H1 (cell line): ENCODE measurements at regions not wholly inside any gene's neighbourhood (a gene's known extent, or its start where the extent isn't known, plus 50 kb on each side); places are given as distances from the start of the nearest gene placed in this dataset.

Source experiments
- CTCF ChIA-PET: fragments of 300-600 bp; sonication (Branson Sonifier 250); formaldehyde crosslinking; loops from one replicate; lab custom pipeline; 2021; ENCODE audit not compliant: partially characterized antibody; lab: Charles Lee
- POLR2A ChIA-PET: fragments of 300-600 bp; sonication (Branson Sonifier 250); formaldehyde crosslinking; loops from one replicate; lab custom pipeline; 2021; ENCODE audit warnings: inconsistent platforms; ENCODE audit not compliant: partially characterized antibody; lab: Charles Lee
- DNase-seq, 2 experiments: peaks; one replicate each; pipeline versions ENCODE4 v3.0.0 to v3.0.0-alpha.2; 2010 to 2022; ENCODE audit warnings: low spot score in 2 of 2, low read depth in 1 of 2, mixed read lengths in 1 of 2
- FAIRE-seq: peaks from 2 replicates; lab custom pipeline; 2011; peaks lifted over from hg19 to GRCh38; lab: Jason Lieb, UNC
- H2AFZ ChIP-seq: 2 replicates; pipeline ENCODE4 v1.8.1; 2012; ENCODE audit warnings: low read length, inconsistent platforms
- H2AK5ac ChIP-seq: 2 replicates; pipeline ENCODE4 v1.6.1; 2013; ENCODE audit warnings: low read depth, low read length
- H2BK120ac ChIP-seq: replicated peaks from 2 replicates; pipeline ENCODE3; 2013; ENCODE audit warnings: low read depth, low read length, inconsistent platforms
- H2BK12ac ChIP-seq: 2 replicates; pipeline ENCODE4 v1.6.1; 2013; ENCODE audit warnings: low read depth, low read length
- H2BK15ac ChIP-seq: 2 replicates; pipeline ENCODE4 v1.6.1; 2013; ENCODE audit warnings: low read length
- H2BK20ac ChIP-seq: 2 replicates; pipeline ENCODE4 v1.6.1; 2013; ENCODE audit warnings: low read length
- H2BK5ac ChIP-seq: 2 replicates; pipeline ENCODE4 v1.6.1; 2013; ENCODE audit warnings: low read depth, low read length
- H3K14ac ChIP-seq: 2 replicates; pipeline ENCODE4 v1.6.1; 2013; ENCODE audit warnings: inconsistent platforms; ENCODE audit not compliant: insufficient read length
- H3K18ac ChIP-seq: 2 replicates; pipeline ENCODE4 v1.6.1; 2013; ENCODE audit warnings: low read length; ENCODE audit errors: extremely low read depth
- H3K23ac ChIP-seq: 2 replicates; pipeline ENCODE4 v1.6.1; 2013; ENCODE audit warnings: inconsistent platforms; ENCODE audit not compliant: insufficient read length
- H3K23me2 ChIP-seq: 2 replicates; pipeline ENCODE4 v1.6.1; 2013; ENCODE audit warnings: low read depth, low read length
- H3K27ac ChIP-seq: 2 replicates; pipeline ENCODE4 v1.6.1; 2011; ENCODE audit warnings: low read depth, low read length, inconsistent platforms
- H3K27me3 ChIP-seq, 4 experiments: replicated peaks in 1 of 4; 1 replicate in 1 of 4; 2 replicates in 3 of 4; pipeline versions ENCODE4 v1.6.1 to v1.8.1; 2011 to 2013; ENCODE audit warnings: low read length in 3 of 4, mild to moderate bottlenecking in 3 of 4, inconsistent platforms in 2 of 4, mixed read lengths in 2 of 4, moderate library complexity in 1 of 4; ENCODE audit not compliant: control insufficient read depth in 3 of 4, insufficient read depth in 3 of 4; ENCODE audit errors: extremely low read depth in 1 of 4
- H3K36me3 ChIP-seq, 4 experiments: 2 replicates each; pipeline versions ENCODE4 v1.6.1 to v1.8.1; 2011 to 2013; ENCODE audit warnings: mild to moderate bottlenecking in 4 of 4, low read length in 3 of 4, moderate library complexity in 2 of 4, control low read depth in 1 of 4, inconsistent platforms in 1 of 4; ENCODE audit not compliant: insufficient read depth in 4 of 4, control insufficient read depth in 2 of 4
- H3K4ac ChIP-seq: replicated peaks from 2 replicates; pipeline ENCODE3; 2013; ENCODE audit warnings: low read length, low read depth, mixed read lengths, inconsistent platforms; ENCODE audit not compliant: insufficient read length
- H3K4me1 ChIP-seq, 4 experiments: replicated peaks in 1 of 4; 1 replicate in 1 of 4; 2 replicates in 3 of 4; pipeline versions ENCODE4 v1.6.1 to v1.8.1; 2011 to 2013; ENCODE audit warnings: low read length in 3 of 4, inconsistent platforms in 2 of 4, mixed read lengths in 1 of 4; ENCODE audit not compliant: insufficient read depth in 4 of 4, control insufficient read depth in 3 of 4
- H3K4me2 ChIP-seq, 2 experiments: 2 replicates each; pipeline versions ENCODE4 v1.6.1 to v1.8.1; 2011 to 2013; ENCODE audit warnings: low read depth in 2 of 2, low read length in 2 of 2, control low read depth in 1 of 2, inconsistent platforms in 1 of 2, mild to moderate bottlenecking in 1 of 2; ENCODE audit not compliant: insufficient read depth in 1 of 2
- H3K4me3 ChIP-seq, 4 experiments: fragments of 200-600, 300-600 bp in 1 of 4; sonication (generic), shearing (Covaris generic), sonication (Bioruptor Twin) in 1 of 4; 2 replicates each; pipeline versions ENCODE4 v1.5.1 to v1.8.1; 2011 to 2016; ENCODE audit warnings: low read length in 4 of 4, low read depth in 3 of 4, control low read depth in 2 of 4, inconsistent platforms in 2 of 4, mild to moderate bottlenecking in 2 of 4, mixed read lengths in 1 of 4, moderate library complexity in 1 of 4; ENCODE audit not compliant: insufficient read depth in 2 of 4; ENCODE audit errors: extremely low read depth in 1 of 4
- H3K56ac ChIP-seq: replicated peaks from 2 replicates; pipeline ENCODE3; 2013; ENCODE audit warnings: low read depth, mild to moderate bottlenecking, mixed read lengths, low read length, inconsistent platforms; ENCODE audit not compliant: insufficient read length
- H3K79me1 ChIP-seq: 2 replicates; pipeline ENCODE4 v1.6.1; 2013; ENCODE audit warnings: low read depth, low read length, control low read depth
- H3K79me2 ChIP-seq, 2 experiments: 2 replicates each; pipeline versions ENCODE4 v1.6.1 to v1.8.1; 2012 to 2013; ENCODE audit warnings: low read length in 2 of 2, mild to moderate bottlenecking in 2 of 2, inconsistent platforms in 1 of 2; ENCODE audit not compliant: insufficient read depth in 2 of 2, control insufficient read depth in 1 of 2
- H3K9ac ChIP-seq, 4 experiments: replicated peaks in 1 of 4; 1 replicate in 1 of 4; 2 replicates in 3 of 4; pipeline versions ENCODE4 v1.6.1 to v1.8.1; 2011 to 2013; ENCODE audit warnings: low read depth in 3 of 4, low read length in 3 of 4, control low read depth in 2 of 4, mild to moderate bottlenecking in 2 of 4, moderate library complexity in 2 of 4, inconsistent platforms in 1 of 4; ENCODE audit errors: extremely low read depth in 1 of 4
- H3K9me3 ChIP-seq, 2 experiments: 2 replicates each; pipeline versions ENCODE4 v1.6.1 to v1.8.1; 2012 to 2013; ENCODE audit warnings: mild to moderate bottlenecking in 2 of 2, moderate library complexity in 2 of 2, control low read depth in 1 of 2, inconsistent platforms in 1 of 2, low read depth in 1 of 2, low read length in 1 of 2, mixed read lengths in 1 of 2; ENCODE audit not compliant: insufficient read depth in 2 of 2
- H4K20me1 ChIP-seq, 2 experiments: replicated peaks in 1 of 2; 2 replicates each; pipeline versions ENCODE3 to v1.8.1; 2011 to 2013; ENCODE audit warnings: inconsistent platforms in 2 of 2, low read length in 2 of 2, mild to moderate bottlenecking in 1 of 2; ENCODE audit not compliant: insufficient read depth in 2 of 2, control insufficient read depth in 1 of 2
- H4K5ac ChIP-seq: 2 replicates; pipeline ENCODE4 v1.6.1; 2013; ENCODE audit warnings: low read length, low read depth, mixed read lengths, inconsistent platforms; ENCODE audit not compliant: insufficient read length
- H4K8ac ChIP-seq: 2 replicates; pipeline ENCODE4 v1.8.0; 2013; ENCODE audit warnings: mild to moderate bottlenecking, moderate library complexity, low read length, inconsistent platforms; ENCODE audit not compliant: insufficient read depth; ENCODE audit errors: extremely low read depth
- H4K91ac ChIP-seq: replicated peaks from 2 replicates; pipeline ENCODE3; 2013; ENCODE audit warnings: low read length, mixed read lengths, inconsistent platforms; ENCODE audit not compliant: insufficient read length
- PHF8 ChIP-seq: fragments of 200-600 bp; sonication (generic); conservative IDR thresholded peaks from 2 replicates; pipeline ENCODE4 v1.7.1; 2012; ENCODE audit warnings: low read depth, mild to moderate bottlenecking, inconsistent platforms, low read length, moderate library complexity
- RAD21 ChIP-seq, 2 experiments: IDR thresholded peaks in 1 of 2; conservative IDR thresholded peaks in 1 of 2; 2 replicates each; pipeline ENCODE4 v1.6.1; 2011; ENCODE audit warnings: low read depth in 2 of 2, low read length in 2 of 2, improper control_type of control experiment in 1 of 2, inconsistent platforms in 1 of 2, mild to moderate bottlenecking in 1 of 2, moderate library complexity in 1 of 2
- WGBS, 2 experiments: shearing (Covaris generic) in 1 of 2; methylation state at CpG; one replicate each; pipeline versions ENCODE4 v1.1.6 to v1.1.7; 2013 to 2015; ENCODE audit warnings: low lambda C conversion rate in 2 of 2, mixed read lengths in 2 of 2, inconsistent platforms in 1 of 2, low coverage in 1 of 2, missing lambda C conversion rate in 1 of 2; ENCODE audit not compliant: insufficient replicate concordance in 2 of 2, insufficient coverage in 1 of 2, insufficient read length in 1 of 2; ENCODE audit errors: extremely low coverage in 1 of 2, missing lambda C conversion rate in 1 of 2; 5-methylcytosine and 5-hydroxymethylcytosine counted together
- TF ChIP-seq, protein P1 (sequence below), 3 experiments: IDR thresholded peaks; 1 replicate in 2 of 3; 2 replicates in 1 of 3; pipeline versions ENCODE4 v1.5.1 to v1.6.1; 2011; ENCODE audit warnings: low read length in 3 of 3, mild to moderate bottlenecking in 3 of 3, inconsistent platforms in 2 of 3, low read depth in 1 of 3, moderate library complexity in 1 of 3; ENCODE audit not compliant: insufficient read depth in 1 of 3; ENCODE audit errors: control extremely low read depth in 1 of 3

DNA sequence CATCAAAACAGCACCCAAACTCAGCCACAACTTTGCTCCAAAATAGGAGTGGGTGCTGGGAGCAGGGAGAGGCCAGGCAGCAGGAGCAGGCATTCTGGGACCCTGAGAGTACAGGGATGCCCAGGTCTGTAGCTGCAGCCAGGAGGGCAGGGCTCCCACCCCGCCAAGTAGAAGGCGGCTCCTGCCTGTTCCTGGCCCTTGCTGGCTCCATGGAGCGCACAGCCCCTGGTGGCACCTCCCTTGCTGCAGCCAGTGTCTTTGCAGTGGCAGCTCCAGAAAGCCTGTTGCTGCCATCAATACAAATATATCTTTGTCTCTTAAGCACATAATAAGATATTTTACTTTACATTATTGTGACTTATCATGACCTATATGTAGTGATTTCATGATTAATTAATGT is 1096.5 kb downstream of the FSCB start:
- Histone ChIP-seq H2BK120ac (no peak overlapping the region), H2BK12ac (no peak overlapping the region), H4K5ac (no peak overlapping the region), H4K20me1 (no peaks in the 10 kb centered on the region), H3K4me1 (no peaks in the 10 kb centered on the region), H3K79me2 (no peaks in the 10 kb centered on the region), H3K27me3 (no peaks in the 10 kb centered on the region), H3K79me1 (no peaks in the 10 kb centered on the region), H2BK20ac (no peak overlapping the region), H3K23ac (no peak overlapping the region), H2BK15ac (no peak overlapping the region), H3K36me3 (no peaks in the 10 kb centered on the region), H3K27ac (no peak overlapping the region), H3K4me2 (no peak overlapping the region), H3K4me3 (no peak overlapping the region), H3K9me3 (no peaks in the 10 kb centered on the region), H2BK5ac (no peak overlapping the region), H3K18ac (no peak overlapping the region), H3K14ac (no peak overlapping the region), H3K4ac (no peak overlapping the region), H4K8ac (peak overlapping the region; percentile 53; the same call in 1 of the 2 replicates), H3K23me2 (no peaks in the 10 kb centered on the region)
- ChIA-PET POLR2A (no interaction called here), CTCF (interaction anchor here (1.4 kb wide), 1 partner anchor 286 kb away, joined by 3 read pairs; no protein-coding TSS in a partner anchor)
- TF ChIP-seq PHF8 (no peak), RAD21 (IDR thresholded peaks at IDR 0.05 in 1 of 2, conservative IDR thresholded peaks at IDR 0.05 in 1 of 2; ENCODE audit: low read depth in 2 of 2, low read length in 2 of 2) (peak in 1 of 2 experiments; percentile 25; a peak in 1 of 4 replicates)
- TF ChIP-seq, protein P1, sequence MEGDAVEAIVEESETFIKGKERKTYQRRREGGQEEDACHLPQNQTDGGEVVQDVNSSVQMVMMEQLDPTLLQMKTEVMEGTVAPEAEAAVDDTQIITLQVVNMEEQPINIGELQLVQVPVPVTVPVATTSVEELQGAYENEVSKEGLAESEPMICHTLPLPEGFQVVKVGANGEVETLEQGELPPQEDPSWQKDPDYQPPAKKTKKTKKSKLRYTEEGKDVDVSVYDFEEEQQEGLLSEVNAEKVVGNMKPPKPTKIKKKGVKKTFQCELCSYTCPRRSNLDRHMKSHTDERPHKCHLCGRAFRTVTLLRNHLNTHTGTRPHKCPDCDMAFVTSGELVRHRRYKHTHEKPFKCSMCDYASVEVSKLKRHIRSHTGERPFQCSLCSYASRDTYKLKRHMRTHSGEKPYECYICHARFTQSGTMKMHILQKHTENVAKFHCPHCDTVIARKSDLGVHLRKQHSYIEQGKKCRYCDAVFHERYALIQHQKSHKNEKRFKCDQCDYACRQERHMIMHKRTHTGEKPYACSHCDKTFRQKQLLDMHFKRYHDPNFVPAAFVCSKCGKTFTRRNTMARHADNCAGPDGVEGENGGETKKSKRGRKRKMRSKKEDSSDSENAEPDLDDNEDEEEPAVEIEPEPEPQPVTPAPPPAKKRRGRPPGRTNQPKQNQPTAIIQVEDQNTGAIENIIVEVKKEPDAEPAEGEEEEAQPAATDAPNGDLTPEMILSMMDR (IDR thresholded peaks at IDR 0.05; ENCODE audit: control extremely low read depth in 1 of 3, insufficient read depth in 1 of 3, low read depth in 1 of 3, low read length in 3 of 3): peak in 1 of 3 experiments; percentile 4; a peak in 1 of 4 replicates
- TF ChIP-seq, all 59 proteins: peak for 2
- no peak overlapping the region for H2AFZ ChIP-seq
- WGBS, 2 experiments: 64% methylated on average over 3 of the region's 3 CpGs; no CpG with 5 or more reads in 1 of the 2 experiments
- no peak overlapping the region for H3K56ac ChIP-seq
- no peak for FAIRE-seq
- H4K91ac ChIP-seq: no peak overlapping the region
- no peak for DNase-seq
- H2AK5ac ChIP-seq: no peak overlapping the region
- H3K9ac ChIP-seq: no peak overlapping the region
